ENCODE measurements at regions not wholly inside any gene's neighbourhood (a gene's known extent, or its start where the extent isn't known, plus 50 kb on each side); places are given as distances from the start of the nearest gene placed in this dataset.
A peak's percentile ranks its signal among the peaks of the same experiment; 100 is the strongest.

- no peak for DNase-seq (ENCODE audit: low read depth)
Observed at GRCh38 chr3:168457954-168458539, 362.3 kb upstream of the GOLIM4 start.

GRCh38 chr3:168455814-168456213 is 360.1 kb upstream of the GOLIM4 start:
- DNase-seq (ENCODE audit: low read depth), result no peak

GRCh38 chr3:168453623-168454022 is 357.9 kb upstream of the GOLIM4 start:
- no peak for DNase-seq (ENCODE audit: low read depth)

GRCh38 chr3:168443965-168444364 is 348.2 kb upstream of the GOLIM4 start:
- DNase-seq (ENCODE audit: low read depth), result no peak

GRCh38 chr3:168442502-168442901 is 346.8 kb upstream of the GOLIM4 start:
- no peak for DNase-seq (ENCODE audit: low read depth)

GRCh38 chr3:168436245-168436724 is 340.6 kb upstream of the GOLIM4 start:
- DNase-seq (ENCODE audit: low read depth), result no peak

GRCh38 chr3:168431491-168431890 is 335.8 kb upstream of the GOLIM4 start:
- peak; percentile 28 for DNase-seq (ENCODE audit: low read depth)

GRCh38 chr3:168427835-168428475 is 332.2 kb upstream of the GOLIM4 start:
- DNase-seq (ENCODE audit: low read depth), result no peak

- no peak for DNase-seq (ENCODE audit: low read depth)
Observed at GRCh38 chr3:168427156-168427555, 331.4 kb upstream of the GOLIM4 start.

GRCh38 chr3:168425936-168426595 is 330.3 kb upstream of the GOLIM4 start:
- DNase-seq (ENCODE audit: low read depth), result peak; percentile 35

- DNase-seq (ENCODE audit: low read depth), result peak; percentile 40
Observed at GRCh38 chr3:168424059-168424734, 328.5 kb upstream of the GOLIM4 start.

- no peak for DNase-seq (ENCODE audit: low read depth)
Observed at GRCh38 chr3:168422843-168423242, 327.1 kb upstream of the GOLIM4 start.

GRCh38 chr3:168419091-168419490 is 323.4 kb upstream of the GOLIM4 start:
- DNase-seq (ENCODE audit: low read depth), result no peak

GRCh38 chr3:168417016-168417415 is 321.3 kb upstream of the GOLIM4 start:
- DNase-seq (ENCODE audit: low read depth), result no peak

GRCh38 chr3:168416446-168416845 is 320.7 kb upstream of the GOLIM4 start:
- DNase-seq (ENCODE audit: low read depth), result no peak

- DNase-seq (ENCODE audit: low read depth), result no peak
Observed at GRCh38 chr3:168414149-168414548, 318.4 kb upstream of the GOLIM4 start.

- no peak for DNase-seq (ENCODE audit: low read depth)
Observed at GRCh38 chr3:168407381-168407780, 311.7 kb upstream of the GOLIM4 start.

GRCh38 chr3:168405288-168405687 is 309.6 kb upstream of the GOLIM4 start:
- DNase-seq (ENCODE audit: low read depth), result no peak

GRCh38 chr3:168398371-168399025 is 302.8 kb upstream of the GOLIM4 start:
- peak; percentile 40 for DNase-seq (ENCODE audit: low read depth)

GRCh38 chr3:168396861-168397260 is 301.1 kb upstream of the GOLIM4 start:
- DNase-seq (ENCODE audit: low read depth), result no peak

GRCh38 chr3:168395551-168395950 is 299.8 kb upstream of the GOLIM4 start:
- peak; percentile 0 for DNase-seq (ENCODE audit: low read depth)

GRCh38 chr3:168394439-168394838 is 298.7 kb upstream of the GOLIM4 start:
- DNase-seq (ENCODE audit: low read depth), result no peak
